GM12878 (cell line): ENCODE measurements at regions not wholly inside any gene's neighbourhood (a gene's known extent, or its start where the extent isn't known, plus 50 kb on each side); places are given as distances from the start of the nearest gene placed in this dataset.

Experiments
- ATAC-seq: fragments of 200-7000 bp; cut with Tn5 transposase; 3 replicates; pipeline ENCODE4 v1.9.1; 2020; ENCODE audit warnings: mild to moderate bottlenecking, moderate library complexity
- BruUV-seq: library from RNA; stranded (reverse); fragments of 400-500 nt; replicated peaks from 2 replicates; lab custom pipeline; 2021; lab: Mats Ljungman, UMichigan
- CTCF ChIA-PET: fragments of 300-600 bp; sonication (Branson Sonifier 250); formaldehyde crosslinking; extraction: SDS; loops from one replicate; lab custom pipeline; 2021; ENCODE audit warnings: inconsistent platforms; lab: Yijun Ruan, JAX
- POLR2A ChIA-PET: fragments of 350-600 bp; formaldehyde crosslinking; extraction: SDS; loops from one replicate; lab custom pipeline; 2021; ENCODE audit warnings: inconsistent platforms; lab: Charles Lee
- RAD21 ChIA-PET: fragments of 300-600 bp; sonication (Branson Sonifier 250); formaldehyde crosslinking; loops from one replicate; lab custom pipeline; 2023; ENCODE audit warnings: antibody characterized with exemption; ENCODE audit not compliant: unreplicated experiment; lab: Charles Lee
- SMC1A ChIA-PET: fragments of 300-600 bp; sonication (Branson Sonifier 250); formaldehyde crosslinking; loops from one replicate; lab custom pipeline; 2023; ENCODE audit not compliant: unreplicated experiment, uncharacterized antibody; lab: Charles Lee
- DNase-seq: peaks from one replicate; pipeline ENCODE4 v3.0.0-alpha.2; 2011; ENCODE audit warnings: low read depth, low spot score
- FAIRE-seq: peaks from 3 replicates; lab custom pipeline; 2011; peaks lifted over from hg19 to GRCh38; lab: Jason Lieb, UNC
- H2AFZ ChIP-seq: 2 replicates; pipeline ENCODE4 v1.6.0; 2011; ENCODE audit warnings: low read depth, low read length, control low read depth; ENCODE audit not compliant: control insufficient read depth
- H3K27ac ChIP-seq: 2 replicates; pipeline ENCODE4 v1.5.1; 2011; ENCODE audit warnings: control low read depth; ENCODE audit not compliant: control insufficient read depth, insufficient read depth
- H3K27me3 ChIP-seq, 2 experiments: replicated peaks in 1 of 2; 2 replicates each; pipeline versions ENCODE4 v1.6.0 to v1.6.1; 2011; ENCODE audit warnings: low read length in 1 of 2; ENCODE audit not compliant: control insufficient read depth in 2 of 2, insufficient read depth in 2 of 2
- H3K36me3 ChIP-seq, 2 experiments: 2 replicates each; pipeline ENCODE4 v1.5.1; 2011; ENCODE audit warnings: low read length in 1 of 2; ENCODE audit not compliant: control insufficient read depth in 2 of 2, insufficient read depth in 2 of 2
- H3K4me1 ChIP-seq: 2 replicates; pipeline ENCODE4 v1.6.1; 2011; ENCODE audit warnings: mild to moderate bottlenecking, low read length, moderate library complexity, mixed read lengths; ENCODE audit not compliant: control insufficient read depth, insufficient read depth
- H3K4me2 ChIP-seq: 2 replicates; pipeline ENCODE4 v1.6.0; 2011; ENCODE audit warnings: control low read depth; ENCODE audit not compliant: control insufficient read depth, insufficient read depth
- H3K4me3 ChIP-seq: fragments of 200-600 bp; sonication (generic); 2 replicates; pipeline ENCODE4 v1.5.1; 2016
- H3K79me2 ChIP-seq: 2 replicates; pipeline ENCODE4 v1.6.0; 2011; ENCODE audit warnings: low read length; ENCODE audit not compliant: control insufficient read depth, insufficient read depth
- H3K9ac ChIP-seq: 2 replicates; pipeline ENCODE4 v1.8.0; 2011; ENCODE audit warnings: low read length, control low read depth, mixed read lengths; ENCODE audit not compliant: control insufficient read depth, insufficient read depth
- H3K9me3 ChIP-seq: replicated peaks from 3 replicates; pipeline ENCODE4 v1.5.1; 2011; ENCODE audit warnings: mild to moderate bottlenecking, low read length; ENCODE audit not compliant: control insufficient read depth, insufficient read depth
- H4K20me1 ChIP-seq: 2 replicates; pipeline ENCODE4 v1.6.0; 2011; ENCODE audit not compliant: control insufficient read depth, insufficient read depth
- CREB1 ChIP-seq: IDR thresholded peaks from 2 replicates; pipeline ENCODE4 v1.6.1; 2012; ENCODE audit warnings: low read depth, mild to moderate bottlenecking, inconsistent platforms
- ETV6 ChIP-seq, 2 experiments: fragments of 450-650 bp in 1 of 2; IDR thresholded peaks in 1 of 2; conservative IDR thresholded peaks in 1 of 2; 2 replicates each; pipeline ENCODE4 v1.6.1; 2014; ENCODE audit warnings: antibody characterized with exemption in 1 of 2, borderline replicate concordance in 1 of 2, low read depth in 1 of 2, mild to moderate bottlenecking in 1 of 2, moderate library complexity in 1 of 2
- NR2C1 ChIP-seq: fragments of 450-650 bp; IDR thresholded peaks from 2 replicates; pipeline ENCODE4 v1.6.1; 2017; ENCODE audit warnings: antibody characterized with exemption, mild to moderate bottlenecking, moderate library complexity
- NR2F1 ChIP-seq: fragments of 450-650 bp; conservative IDR thresholded peaks from 2 replicates; pipeline ENCODE4 v1.6.1; 2017; ENCODE audit warnings: mild to moderate bottlenecking
- PRDM15 ChIP-seq: fragments of 450-650 bp; formaldehyde crosslinking; IDR thresholded peaks from 2 replicates; pipeline ENCODE4 v1.4.0; 2020; ENCODE audit warnings: mild to moderate bottlenecking, moderate library complexity
- RFX5 ChIP-seq: IDR thresholded peaks from 2 replicates; pipeline ENCODE4 v1.6.1; 2011; ENCODE audit warnings: low read depth, low read length, improper control_type of control experiment
- SP1 ChIP-seq: IDR thresholded peaks from one replicate; pipeline ENCODE4 v1.6.1; 2011; ENCODE audit warnings: low read depth, low read length
- STAT3 ChIP-seq: IDR thresholded peaks from 2 replicates; pipeline ENCODE4 v1.6.1; 2011; ENCODE audit warnings: low read depth, low read length, improper control_type of control experiment
- WGBS: methylation state at CpG from one replicate; pipeline ENCODE4 v1.1.6; 2016; ENCODE audit warnings: low lambda C conversion rate; ENCODE audit not compliant: insufficient replicate concordance, insufficient coverage; ENCODE audit errors: missing lambda C conversion rate; 5-methylcytosine and 5-hydroxymethylcytosine counted together
- in situ Hi-C: fragments of 300-500 bp; cut with MboI; formaldehyde crosslinking; loops from 9 replicates; pipeline ENCODE4 v1.14.3; 2018; ENCODE audit warnings: mixed read lengths
- intact Hi-C: fragments of 100-400 bp; cut with micrococcal nuclease; formaldehyde crosslinking; loops from one replicate; pipeline ENCODE4 v1.14.2; 2022; ENCODE audit not compliant: unreplicated experiment

- no peak for ATAC-seq
- Histone ChIP-seq H4K20me1 (no peaks in the 10 kb centered on the region), H3K4me2 (no peak overlapping the region), H3K4me1 (no peaks in the 10 kb centered on the region), H3K9me3 (no peaks in the 10 kb centered on the region), H3K4me3 (no peak overlapping the region), H2AFZ (no peak overlapping the region), H3K36me3 (no peaks in the 10 kb centered on the region), H3K27ac (no peak overlapping the region), H3K79me2 (no peaks in the 10 kb centered on the region), H3K27me3 (no peaks in the 10 kb centered on the region), H3K9ac (no peak overlapping the region)
- intact Hi-C loops: no loop called here
- ChIA-PET RAD21 (no interaction called here), SMC1A (no interaction called here), CTCF (no interaction called here), POLR2A (no interaction called here)
- no peak for FAIRE-seq
- TF ChIP-seq NR2F1: no peak
- in situ Hi-C loops: no loop called here
- no TSS peak for BruUV-seq
- 19% methylated on average over 2 of the region's 2 CpGs for WGBS
- DNase-seq: no peak
Observed at GRCh38 chr4:134073711-134074110, 127.9 kb downstream of the PABPC4L start.

GRCh38 chr4:134072137-134072536, 129.5 kb downstream of the PABPC4L start:
- Histone ChIP-seq H3K4me1 (no peaks in the 10 kb centered on the region), H3K4me3 (no peak overlapping the region), H3K4me2 (no peak overlapping the region), H3K36me3 (no peaks in the 10 kb centered on the region), H2AFZ (no peak overlapping the region), H3K9me3 (no peaks in the 10 kb centered on the region), H4K20me1 (no peaks in the 10 kb centered on the region), H3K79me2 (no peaks in the 10 kb centered on the region), H3K9ac (no peak overlapping the region), H3K27ac (no peak overlapping the region), H3K27me3 (no peaks in the 10 kb centered on the region)
- POLR2A ChIA-PET: no interaction called here
- DNase-seq: no peak
- in situ Hi-C loops: no loop called here
- CTCF ChIA-PET: no interaction called here
- intact Hi-C loops: no loop called here
- SMC1A ChIA-PET: no interaction called here
- no peak for ATAC-seq
- no TSS peak for BruUV-seq
- RAD21 ChIA-PET: no interaction called here
- no peak for TF ChIP-seq NR2F1
- FAIRE-seq: no peak

- H4K20me1 ChIP-seq: no peaks in the 10 kb centered on the region
- H3K4me2 ChIP-seq: no peak overlapping the region
- no peaks in the 10 kb centered on the region for H3K36me3 ChIP-seq
- no peak overlapping the region for H3K4me3 ChIP-seq
- no peak overlapping the region for H3K27ac ChIP-seq
- ChIA-PET CTCF (no interaction called here), RAD21 (no interaction called here), SMC1A (no interaction called here), POLR2A (no interaction called here)
- H3K9me3 ChIP-seq: no peaks in the 10 kb centered on the region
- no peaks in the 10 kb centered on the region for H3K4me1 ChIP-seq
- FAIRE-seq (no peak), DNase-seq (no peak), ATAC-seq (no peak)
- H2AFZ ChIP-seq: no peak overlapping the region
- no peak overlapping the region for H3K9ac ChIP-seq
- no peaks in the 10 kb centered on the region for H3K79me2 ChIP-seq
- in situ Hi-C loops (no loop called here), intact Hi-C loops (no loop called here)
- no peaks in the 10 kb centered on the region for H3K27me3 ChIP-seq
- 56% methylated on average over 6 of the region's 6 CpGs for WGBS
- BruUV-seq: no TSS peak
- TF ChIP-seq NR2C1 (no peak), CREB1 (no peak), PRDM15 (no peak), RFX5 (no peak), SP1 (no peak), STAT3 (no peak), ETV6 (conservative IDR thresholded peaks at IDR 0.05 in 1 of 2, IDR thresholded peaks at IDR 0.05 in 1 of 2; ENCODE audit: borderline replicate concordance in 1 of 2, low read depth in 1 of 2) (no peak)
Observed at GRCh38 chr4:134070174-134070573, 131.4 kb downstream of the PABPC4L start.
